OCI-LY3 (cell line): ENCODE measurements at regions not wholly inside any gene's neighbourhood (a gene's known extent, or its start where the extent isn't known, plus 50 kb on each side); places are given as distances from the start of the nearest gene placed in this dataset.

Source experiments
- H2AFZ ChIP-seq: fragments of 200-600, 300-600 bp; shearing (Covaris generic); 2 replicates; pipeline ENCODE4 v1.6.0; 2014; ENCODE audit warnings: antibody characterized with exemption, low read depth, low read length
- H3K27ac ChIP-seq: fragments of 200-600, 300-600 bp; sonication (generic); 2 replicates; pipeline ENCODE4 v1.5.1; 2014; ENCODE audit warnings: mild to moderate bottlenecking, low read length, moderate library complexity, mixed read lengths
- H3K27me3 ChIP-seq: fragments of 200-600, 300-600 bp; sonication (generic); 2 replicates; pipeline ENCODE4 v1.6.1; 2014; ENCODE audit warnings: low read depth, low read length, mixed read lengths
- H3K36me3 ChIP-seq: fragments of 200-600, 300-600 bp; sonication (generic); replicated peaks from 2 replicates; pipeline ENCODE3; 2014; ENCODE audit warnings: low read depth, low read length, mixed read lengths
- H3K4me1 ChIP-seq: fragments of 300-600, 200-600 bp; sonication (generic); 2 replicates; pipeline ENCODE4 v1.6.1; 2014; ENCODE audit warnings: low read length, mixed read lengths
- H3K4me2 ChIP-seq: fragments of 200-600, 300-600 bp; sonication (generic); 2 replicates; pipeline ENCODE4 v1.6.1; 2014; ENCODE audit warnings: low read length, mixed read lengths
- H3K4me3 ChIP-seq: fragments of 300-600, 200-600 bp; sonication (generic); 2 replicates; pipeline ENCODE4 v1.5.1; 2014; ENCODE audit warnings: antibody characterized with exemption, mild to moderate bottlenecking, low read length, moderate library complexity
- H3K79me2 ChIP-seq: fragments of 300-600, 200-600 bp; shearing (Covaris generic); 2 replicates; pipeline ENCODE4 v1.6.1; 2014; ENCODE audit warnings: mild to moderate bottlenecking, low read length, mixed read lengths
- H3K9ac ChIP-seq: fragments of 300-600, 200-600 bp; shearing (Covaris generic); 2 replicates; pipeline ENCODE4 v1.6.0; 2014; ENCODE audit warnings: mild to moderate bottlenecking, low read length, moderate library complexity
- H3K9me3 ChIP-seq: fragments of 200-600, 300-600 bp; shearing (Covaris generic); 2 replicates; pipeline ENCODE4 v1.6.1; 2014; ENCODE audit warnings: low read length, mixed read lengths; ENCODE audit not compliant: insufficient read depth
- H4K20me1 ChIP-seq: fragments of 200-600, 300-600 bp; sonication (generic); 2 replicates; pipeline ENCODE4 v1.6.1; 2016; ENCODE audit warnings: low read length, mixed read lengths; ENCODE audit not compliant: insufficient read depth
- CTCF ChIP-seq: fragments of 200-600, 300-600 bp; sonication (generic); IDR thresholded peaks from 2 replicates; pipeline ENCODE4 v1.5.1; 2014; ENCODE audit warnings: antibody characterized with exemption, low read length, low read depth
- EZH2phosphoT487 ChIP-seq: fragments of 200-600 bp; shearing (Covaris generic); IDR thresholded peaks from 2 replicates; pipeline ENCODE4 v1.6.1; 2018; ENCODE audit warnings: antibody characterized with exemption, mixed run types, low read depth

- no peaks in the 10 kb centered on the region for H3K4me1 ChIP-seq
- no peak overlapping the region for H3K4me3 ChIP-seq
- no peak overlapping the region for H2AFZ ChIP-seq
- no peaks in the 10 kb centered on the region for H3K27me3 ChIP-seq
- TF ChIP-seq EZH2phosphoT487 (no peak), CTCF (no peak)
- no peaks in the 10 kb centered on the region for H4K20me1 ChIP-seq
- H3K9me3 ChIP-seq = no peaks in the 10 kb centered on the region
- H3K4me2 ChIP-seq = no peak overlapping the region
- H3K36me3 ChIP-seq = no peaks in the 10 kb centered on the region
- H3K27ac ChIP-seq = no peak overlapping the region
- no peaks in the 10 kb centered on the region for H3K79me2 ChIP-seq
- H3K9ac ChIP-seq = no peak overlapping the region
Observed at GRCh38 chrX:110964786-110965185, 131.2 kb upstream of the PAK3 start.

- Histone ChIP-seq H3K36me3 (no peaks in the 10 kb centered on the region), H3K4me2 (no peak overlapping the region), H2AFZ (no peak overlapping the region), H3K27me3 (no peaks in the 10 kb centered on the region), H4K20me1 (no peaks in the 10 kb centered on the region), H3K4me3 (no peak overlapping the region), H3K9me3 (no peaks in the 10 kb centered on the region), H3K79me2 (no peaks in the 10 kb centered on the region), H3K27ac (no peak overlapping the region), H3K4me1 (no peaks in the 10 kb centered on the region), H3K9ac (no peak overlapping the region)
- no peak for TF ChIP-seq EZH2phosphoT487
- TF ChIP-seq CTCF = no peak
Observed at GRCh38 chrX:110962451-110962850, 133.5 kb upstream of the PAK3 start.

GRCh38 chrX:110955706-110956105 is 140.3 kb upstream of the PAK3 start:
- no peak overlapping the region for H3K4me3 ChIP-seq
- H2AFZ ChIP-seq = no peak overlapping the region
- no peaks in the 10 kb centered on the region for H3K9me3 ChIP-seq
- no peaks in the 10 kb centered on the region for H4K20me1 ChIP-seq
- H3K9ac ChIP-seq = no peak overlapping the region
- H3K27me3 ChIP-seq = no peaks in the 10 kb centered on the region
- no peak overlapping the region for H3K27ac ChIP-seq
- H3K4me1 ChIP-seq = no peaks in the 10 kb centered on the region
- no peaks in the 10 kb centered on the region for H3K79me2 ChIP-seq
- TF ChIP-seq EZH2phosphoT487 = no peak
- no peak for TF ChIP-seq CTCF
- no peaks in the 10 kb centered on the region for H3K36me3 ChIP-seq
- H3K4me2 ChIP-seq = no peak overlapping the region

GRCh38 chrX:110954428-110955100 is 141.4 kb upstream of the PAK3 start:
- H3K4me2 ChIP-seq = no peak overlapping the region
- no peak for TF ChIP-seq CTCF
- TF ChIP-seq EZH2phosphoT487 = no peak
- H3K9me3 ChIP-seq = no peaks in the 10 kb centered on the region
- no peak overlapping the region for H3K27ac ChIP-seq
- no peak overlapping the region for H2AFZ ChIP-seq
- no peaks in the 10 kb centered on the region for H3K36me3 ChIP-seq
- no peak overlapping the region for H3K9ac ChIP-seq
- H3K79me2 ChIP-seq = no peaks in the 10 kb centered on the region
- H3K27me3 ChIP-seq = no peaks in the 10 kb centered on the region
- no peak overlapping the region for H3K4me3 ChIP-seq
- H3K4me1 ChIP-seq = no peaks in the 10 kb centered on the region
- no peaks in the 10 kb centered on the region for H4K20me1 ChIP-seq
